GM21447 (cell line): ENCODE measurements at regions not wholly inside any gene's neighbourhood (a gene's known extent, or its start where the extent isn't known, plus 50 kb on each side); places are given as distances from the start of the nearest gene placed in this dataset.
A peak's percentile ranks its signal among the peaks of the same experiment; 100 is the strongest.

Experiments
- ATAC-seq: cut with Tn5 transposase; IDR thresholded peaks from one replicate; pipeline ENCODE4 v1.9.1; 2021; ENCODE audit not compliant: unreplicated experiment

DNA sequence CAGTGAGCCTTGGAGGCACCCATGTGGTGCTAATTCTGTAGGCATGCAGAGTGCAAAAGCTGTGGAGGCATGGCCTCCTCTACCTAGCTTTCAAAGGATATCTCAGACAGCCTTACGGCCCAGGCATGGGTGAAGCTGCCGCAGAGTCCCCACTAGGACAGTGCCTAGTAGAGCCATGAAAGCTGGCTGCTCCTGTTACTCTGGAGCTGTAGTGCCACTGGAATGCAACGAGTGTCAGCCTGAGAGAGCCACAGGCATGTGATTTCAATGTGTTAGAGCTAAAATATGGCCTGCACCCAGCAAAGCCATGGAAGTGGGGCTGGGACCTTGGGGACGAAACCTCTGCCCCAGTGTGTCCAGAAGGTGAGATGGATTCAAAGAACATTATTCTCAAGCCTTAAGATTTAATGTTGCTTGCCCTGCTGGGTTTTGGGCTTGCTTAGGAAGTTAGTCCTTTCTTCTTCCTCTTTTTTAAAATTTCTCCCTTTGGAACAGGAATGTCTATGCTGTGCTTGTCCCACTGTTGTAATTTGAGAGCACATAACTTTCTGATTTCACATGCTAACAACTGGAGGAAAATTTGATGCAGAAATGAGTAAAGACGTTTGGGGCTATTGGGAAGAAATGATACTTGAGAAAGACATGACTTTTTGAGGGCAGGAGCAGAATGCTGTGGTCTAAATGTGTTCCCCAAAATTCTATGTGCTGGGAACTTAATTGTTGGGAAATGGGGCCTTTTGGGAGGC lies 298.4 kb downstream of the PSAT1 start:
- ATAC-seq: no peak

DNA sequence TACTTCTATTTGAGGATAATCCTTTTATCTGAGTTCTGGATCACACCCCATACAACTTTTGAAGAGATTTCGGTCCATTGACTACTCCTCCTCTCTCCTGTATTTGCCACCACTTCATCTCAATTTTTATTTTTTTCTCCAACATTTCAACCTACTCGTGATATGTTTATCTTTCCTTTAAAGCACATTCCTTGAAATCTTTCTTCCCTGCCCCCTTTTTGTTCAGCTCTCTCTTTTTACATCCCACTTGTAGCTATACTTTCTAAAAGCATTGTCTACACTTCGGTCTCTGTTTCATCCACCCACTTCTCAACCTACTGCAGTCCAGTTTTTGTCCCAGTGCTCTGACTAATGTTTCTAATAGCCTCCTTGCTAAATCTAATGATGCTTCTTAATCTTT lies 299.4 kb downstream of the PSAT1 start:
- no peak for ATAC-seq

DNA sequence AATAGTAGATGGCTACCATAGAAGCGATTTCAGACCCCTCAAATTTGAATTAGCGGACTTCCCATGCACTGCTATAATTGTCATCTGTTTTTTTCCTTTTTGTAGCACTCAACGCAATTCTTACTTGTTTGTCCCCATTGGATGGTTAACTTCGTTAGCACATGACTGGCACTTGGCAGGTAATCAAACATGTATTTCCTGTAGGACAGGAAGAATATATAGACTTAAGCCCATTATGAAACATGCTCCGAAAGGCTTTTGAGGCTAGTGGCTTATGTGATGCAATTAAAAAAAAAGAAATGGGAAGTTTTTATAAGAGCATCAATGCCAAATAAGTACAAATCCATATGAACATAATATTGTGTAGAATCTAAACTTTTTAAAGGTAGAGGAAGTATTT lies 301.2 kb downstream of the PSAT1 start:
- no peak for ATAC-seq

DNA sequence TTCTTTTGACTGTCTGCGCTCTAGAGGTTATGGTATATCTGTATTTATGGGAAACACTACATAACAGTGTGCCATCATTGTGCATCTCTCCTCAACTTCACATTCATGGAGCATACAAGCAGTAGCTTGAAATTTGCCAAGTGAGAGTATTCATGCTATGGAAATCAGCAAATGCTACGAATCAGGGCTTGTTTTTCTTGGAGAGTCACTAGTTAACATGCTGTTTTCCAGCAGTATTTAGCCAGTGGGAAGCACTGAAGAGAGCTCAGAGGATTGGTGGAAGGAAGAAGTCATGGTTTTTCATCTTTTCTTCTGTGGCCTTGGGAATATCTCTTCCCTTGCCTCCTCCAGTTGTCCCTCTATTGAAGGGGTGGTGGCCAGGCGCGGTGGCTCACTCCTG lies 303.0 kb downstream of the PSAT1 start:
- ATAC-seq: no peak

DNA sequence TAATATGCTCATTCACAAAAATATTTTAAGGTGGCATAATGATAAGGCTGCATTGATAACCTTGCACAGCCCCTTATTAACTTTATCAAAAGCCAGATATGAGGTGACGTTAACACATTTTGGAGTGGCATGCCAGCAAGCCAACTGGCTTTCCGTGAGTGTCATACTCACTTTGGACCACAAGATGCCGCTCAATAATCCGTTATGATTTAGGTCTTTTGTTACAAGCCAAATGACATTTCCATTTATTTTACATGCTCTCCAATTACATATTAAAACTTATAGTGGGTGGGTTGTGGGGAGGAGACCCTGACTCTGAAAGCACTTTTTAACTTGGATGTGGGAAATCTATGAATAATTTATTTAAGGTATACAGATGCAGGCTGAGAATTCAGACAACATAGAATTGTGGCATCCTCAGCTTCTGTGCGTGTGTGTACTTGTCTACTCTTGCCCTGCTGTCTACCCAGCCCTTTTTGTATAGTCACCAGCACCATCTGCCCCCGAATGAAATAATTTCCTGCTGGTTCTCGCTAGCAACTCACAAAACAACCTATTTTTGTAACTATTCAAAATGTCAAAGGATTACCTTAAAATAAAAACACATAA lies 305.1 kb downstream of the PSAT1 start:
- ATAC-seq: peak; percentile 57

DNA sequence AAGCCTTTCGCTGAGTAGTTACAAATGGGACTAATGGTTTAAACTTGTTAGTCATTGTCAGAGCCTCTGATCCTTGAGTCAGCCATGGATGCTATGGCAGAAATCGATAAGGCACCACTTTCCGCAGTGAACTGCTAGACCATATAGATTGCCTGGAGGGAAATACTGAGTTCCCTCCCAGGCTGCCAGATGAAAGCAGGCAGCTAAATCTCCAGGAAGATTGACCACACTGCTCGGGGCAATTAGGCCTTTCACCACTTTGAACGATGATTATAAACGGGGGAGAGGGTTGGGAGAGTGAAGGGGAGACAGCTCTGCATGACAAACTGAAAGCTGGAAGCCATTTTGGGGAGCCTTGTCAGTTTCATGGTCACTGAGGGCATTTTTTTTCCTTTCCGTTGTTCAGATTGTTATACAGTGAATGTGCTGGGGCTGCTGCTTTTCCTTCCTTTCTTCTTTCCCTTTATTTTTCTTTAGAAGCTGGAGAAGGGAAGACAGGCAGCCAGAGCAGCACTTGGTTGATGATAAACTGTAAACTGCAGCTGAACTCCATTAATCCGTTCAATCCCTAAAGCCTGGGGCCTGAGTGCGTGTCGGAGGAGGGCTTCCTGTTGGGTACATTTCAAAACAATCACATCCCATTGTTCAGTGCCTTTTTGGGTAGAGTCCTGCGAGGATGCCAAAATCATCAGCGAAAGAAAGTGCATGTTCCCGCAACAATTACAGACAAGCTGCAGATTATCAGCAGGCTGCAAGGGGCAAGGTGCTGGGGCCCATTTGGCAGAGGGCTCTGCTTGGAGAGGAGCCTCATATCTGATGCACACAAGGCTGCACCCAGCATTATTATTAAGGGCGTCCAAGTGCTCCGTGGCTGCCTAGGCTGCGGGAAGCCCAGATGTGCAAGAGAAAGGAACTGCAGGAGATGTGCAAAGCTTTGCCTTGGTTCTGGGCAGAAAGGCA lies 308.4 kb downstream of the PSAT1 start:
- ATAC-seq: no peak

DNA sequence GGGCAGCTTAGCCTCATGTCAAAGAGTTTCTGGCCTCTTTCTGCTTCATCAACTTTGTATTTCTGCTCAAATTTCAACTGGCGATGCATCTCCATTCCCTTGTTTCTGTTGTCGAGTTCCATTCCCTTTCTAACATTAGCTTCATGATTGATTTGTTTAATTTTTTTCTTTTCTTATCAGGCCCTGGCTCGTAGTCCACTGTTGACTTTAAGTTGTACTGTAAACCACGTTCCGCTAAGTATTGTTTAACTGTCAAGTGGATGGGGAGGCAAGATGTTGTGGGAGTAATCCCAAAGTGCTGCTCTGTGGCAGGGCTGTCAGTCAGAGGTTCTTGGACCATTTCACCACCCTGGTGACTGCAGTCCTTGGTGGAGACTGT lies 309.1 kb downstream of the PSAT1 start:
- no peak for ATAC-seq

DNA sequence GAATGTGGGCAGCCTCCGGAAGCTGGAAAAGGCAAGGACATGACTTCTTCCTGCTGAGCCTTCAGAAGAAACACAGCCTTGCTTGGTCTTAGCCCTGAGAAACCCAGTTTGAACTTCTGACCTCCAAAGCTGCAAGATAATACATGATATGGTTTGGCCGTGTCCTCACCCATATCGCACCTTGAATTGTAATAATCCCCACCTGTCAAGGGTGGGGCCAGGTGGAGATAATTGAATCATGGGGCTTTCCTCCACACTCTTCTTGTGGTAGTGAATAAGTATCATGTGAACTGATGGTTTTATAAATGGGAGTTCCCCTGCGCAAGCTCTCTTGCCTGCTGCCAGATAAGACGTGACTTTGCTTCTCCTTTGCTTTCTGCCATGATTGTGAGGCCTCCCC lies 310.9 kb downstream of the PSAT1 start:
- ATAC-seq: no peak

DNA sequence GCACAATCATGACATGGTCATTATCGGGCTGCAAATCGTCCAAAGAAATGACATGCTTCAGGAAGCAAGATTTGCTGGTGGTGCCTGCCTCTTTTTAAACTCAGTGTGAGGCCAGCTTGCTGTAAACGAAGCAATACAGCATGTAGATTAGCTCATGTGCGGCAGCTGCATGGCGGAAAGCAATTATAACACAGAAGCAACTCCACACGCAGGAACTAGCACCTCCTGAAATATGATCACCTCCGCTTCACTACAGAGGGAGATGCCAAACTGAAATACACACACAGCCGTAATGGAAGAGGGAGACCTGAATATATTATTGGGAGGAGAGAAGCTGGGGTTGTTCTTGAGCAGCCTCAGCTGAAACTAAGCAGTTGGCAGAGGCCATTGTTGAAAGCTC lies 312.5 kb downstream of the PSAT1 start:
- ATAC-seq: no peak

DNA sequence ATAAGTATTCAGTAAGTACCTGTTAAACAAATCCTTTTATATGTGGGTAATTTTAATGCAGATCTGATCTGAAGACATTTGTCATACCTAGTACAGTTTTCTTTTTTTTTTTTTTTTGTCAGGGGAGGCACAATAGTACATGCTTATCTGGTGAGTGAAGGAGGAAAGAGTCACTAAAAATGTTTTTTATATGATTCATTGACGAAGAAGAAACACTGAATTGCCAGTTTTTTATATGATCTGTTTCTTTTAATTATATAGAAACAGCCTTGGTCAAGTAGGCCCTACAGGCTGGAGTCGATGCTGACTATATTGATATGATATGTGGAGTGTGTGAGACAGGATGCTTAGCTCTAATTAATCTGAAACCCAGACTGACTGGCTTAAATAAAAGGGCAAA lies 315.2 kb downstream of the PSAT1 start:
- ATAC-seq: no peak

DNA sequence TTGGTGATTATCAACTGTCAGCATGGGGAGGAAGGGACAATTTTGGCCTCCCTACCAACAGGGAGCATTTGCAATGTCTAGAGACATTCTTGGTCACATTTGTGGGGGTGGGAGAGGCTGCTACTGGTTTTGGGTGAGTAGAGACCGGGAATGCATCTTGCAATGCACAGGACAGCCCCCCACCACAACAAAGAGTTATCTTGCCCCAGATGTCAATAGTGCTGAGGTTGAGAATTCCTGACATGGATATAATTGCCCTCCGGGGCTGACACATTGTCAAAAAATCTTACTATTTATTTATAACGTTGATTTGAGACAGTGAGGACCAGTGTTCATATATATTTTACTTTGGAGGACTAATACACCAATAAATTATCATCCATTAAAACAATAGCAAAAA lies 316.1 kb downstream of the PSAT1 start:
- no peak for ATAC-seq

DNA sequence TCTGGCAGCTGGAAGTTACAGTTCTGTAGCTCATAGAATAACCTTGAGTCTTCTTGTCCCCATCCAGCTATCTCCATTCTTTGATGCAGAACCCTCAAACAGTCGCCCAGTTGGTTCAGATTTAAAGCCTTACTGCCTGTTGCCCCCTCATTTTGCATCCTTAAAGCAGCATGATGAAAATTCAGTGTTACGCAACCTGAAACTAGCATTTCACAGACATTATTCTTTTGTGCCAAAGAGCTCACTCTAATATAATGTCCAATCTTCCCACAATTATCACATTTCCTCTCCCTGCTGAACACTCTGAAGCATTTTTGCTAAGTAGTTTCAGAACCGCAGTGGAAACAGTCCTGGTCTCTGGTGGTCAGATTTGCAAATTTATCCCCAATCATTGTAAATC lies 318.0 kb downstream of the PSAT1 start:
- ATAC-seq: no peak

DNA sequence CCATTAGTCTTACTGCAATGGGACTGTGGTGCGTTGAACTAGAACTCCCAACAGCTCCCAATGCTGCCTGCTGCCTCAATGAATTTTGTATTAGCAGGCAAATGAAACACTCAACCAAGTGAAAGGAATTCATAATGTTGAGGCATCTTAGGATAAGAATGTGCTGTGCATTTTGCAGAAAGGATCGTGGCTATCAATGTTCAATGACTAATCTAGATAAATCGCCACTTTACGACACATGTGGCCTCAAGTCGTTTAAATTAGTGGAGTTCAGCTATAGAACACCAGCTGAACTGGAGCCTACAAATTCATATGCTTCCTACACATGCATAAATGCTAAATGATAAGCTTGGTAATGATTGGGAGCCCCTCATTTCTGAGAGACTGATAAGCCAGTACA lies 318.4 kb downstream of the PSAT1 start:
- no peak for ATAC-seq

DNA sequence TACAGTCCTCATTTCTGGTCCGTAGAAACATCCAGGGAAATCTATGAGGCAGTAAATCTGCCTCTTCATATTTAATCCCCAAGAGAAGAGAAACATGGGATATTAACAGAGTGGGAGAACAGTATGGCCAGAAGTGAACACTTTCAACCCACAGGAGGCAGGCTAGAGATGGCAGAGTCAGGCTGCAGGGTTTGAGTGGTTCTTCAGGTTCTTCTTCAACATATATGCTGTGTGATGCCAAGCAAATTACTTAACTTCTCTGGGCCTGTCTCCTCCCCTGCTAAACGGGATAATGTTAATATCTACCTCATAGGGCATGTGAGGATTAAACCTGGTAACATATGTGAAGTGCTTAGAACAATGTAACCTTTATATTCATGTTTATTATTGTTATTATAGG lies 321.8 kb downstream of the PSAT1 start:
- no peak for ATAC-seq

DNA sequence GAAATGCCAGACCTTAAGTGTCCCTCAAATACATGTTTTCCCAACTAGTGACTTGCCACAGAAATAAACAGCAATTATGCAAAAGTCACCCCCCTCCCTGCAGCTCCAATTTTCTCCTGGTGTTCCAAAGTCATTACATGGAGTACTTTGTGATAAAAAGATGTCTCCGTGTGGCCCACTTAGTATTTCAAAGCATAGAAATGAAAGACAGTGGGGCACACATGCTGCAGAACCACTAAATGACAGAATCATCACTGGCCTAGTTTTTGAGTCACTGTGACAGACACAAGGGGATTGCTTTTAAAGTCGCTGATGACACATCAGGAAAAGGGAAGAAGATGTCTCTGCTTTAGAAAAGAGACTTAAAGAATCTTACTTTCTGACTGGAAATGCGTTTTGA lies 323.4 kb downstream of the PSAT1 start:
- no peak for ATAC-seq

DNA sequence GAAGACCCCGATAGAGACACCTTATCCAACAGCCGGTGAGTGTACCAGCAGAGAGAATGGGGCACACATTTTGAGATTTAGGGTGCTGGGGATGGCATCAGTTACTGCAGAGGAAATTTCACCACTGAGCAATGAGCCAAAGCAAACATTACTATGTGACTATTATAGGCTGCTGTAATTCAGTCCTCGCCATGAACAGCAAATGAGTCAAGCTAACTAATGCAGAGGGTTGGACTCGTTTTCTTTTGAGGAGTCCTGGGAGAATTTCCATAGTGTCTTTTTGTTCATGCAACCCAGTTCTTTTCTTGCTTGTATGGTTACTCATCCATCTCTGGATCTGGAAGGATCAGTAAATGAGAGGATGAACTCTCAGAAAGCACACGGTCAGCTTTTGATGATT lies 323.8 kb downstream of the PSAT1 start:
- ATAC-seq: no peak

DNA sequence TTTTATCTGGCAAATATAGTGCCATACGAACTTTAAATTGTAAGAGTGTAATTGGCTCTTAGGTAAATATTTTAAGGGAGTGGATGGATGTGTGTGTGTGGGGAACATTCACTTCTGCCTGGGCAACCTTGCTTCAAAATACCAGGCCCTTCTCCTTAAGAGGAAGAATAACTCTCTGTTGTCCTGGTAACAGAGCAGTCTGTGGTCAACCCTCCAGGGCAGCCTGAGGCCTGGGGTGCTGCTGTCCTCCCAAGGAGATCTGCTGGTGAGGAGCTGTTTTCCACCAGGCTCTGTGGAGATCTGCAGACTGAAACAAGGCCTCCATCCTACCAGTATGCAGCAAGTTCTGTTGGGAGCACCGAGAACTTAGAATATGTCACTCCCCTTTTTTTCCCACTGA lies 325.2 kb downstream of the PSAT1 start:
- no peak for ATAC-seq

DNA sequence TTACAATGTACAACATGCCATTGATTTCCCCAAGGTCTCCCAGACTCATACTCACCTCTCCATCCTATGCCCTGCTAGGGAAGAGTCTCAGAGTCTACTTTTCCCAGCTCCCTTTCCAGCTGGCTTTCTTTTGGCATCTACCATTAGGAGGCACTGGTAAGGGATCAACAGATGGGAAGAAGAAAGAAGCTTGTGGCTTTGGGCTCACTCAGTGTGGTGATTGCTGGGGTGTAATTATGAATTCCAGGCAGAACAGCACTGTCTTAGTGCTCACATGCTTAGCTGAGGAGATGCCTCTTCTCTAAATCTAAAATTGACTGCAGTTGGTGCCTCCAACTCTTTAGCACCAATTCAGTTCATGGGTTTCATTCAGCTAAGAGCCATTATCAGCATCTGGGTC lies 330.0 kb downstream of the PSAT1 start:
- no peak for ATAC-seq

DNA sequence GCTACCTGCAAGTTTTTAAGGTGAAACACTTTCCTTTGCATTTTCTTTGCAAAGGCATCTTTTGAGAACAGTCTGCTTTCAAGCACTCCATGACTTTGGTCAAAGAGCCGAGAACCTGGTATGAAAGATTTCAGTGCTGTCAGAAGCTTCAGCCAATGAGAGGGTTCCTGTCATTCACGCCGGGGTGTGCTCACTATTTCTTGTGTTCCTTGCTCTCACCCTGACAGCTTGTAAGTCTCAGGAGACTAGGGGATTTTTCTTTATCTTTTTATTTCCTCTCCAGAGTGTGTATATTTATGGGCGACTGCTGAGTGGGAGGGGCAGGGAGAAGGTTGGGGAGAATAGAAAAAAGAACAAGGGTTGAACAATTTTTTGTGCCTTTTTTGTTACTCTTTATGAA lies 334.0 kb downstream of the PSAT1 start:
- ATAC-seq: no peak

DNA sequence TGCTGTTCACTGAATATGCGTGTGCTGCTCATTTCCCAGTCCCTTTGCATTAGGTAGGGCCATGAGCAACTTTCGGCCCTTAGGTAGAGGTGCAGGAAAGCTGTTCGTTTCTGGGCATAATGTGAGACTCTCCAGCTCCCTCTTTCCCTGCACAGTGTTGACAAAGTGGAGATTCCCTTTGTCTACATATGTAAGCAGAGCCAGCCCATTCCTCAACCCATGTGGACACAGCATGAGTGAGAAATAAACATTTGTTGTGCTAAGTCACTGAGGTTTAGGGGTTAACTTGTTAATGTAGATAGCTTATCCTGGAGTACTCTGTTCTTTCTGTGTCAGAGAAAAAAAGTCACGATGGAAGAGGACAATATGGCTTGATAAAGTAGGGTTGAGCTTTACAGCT lies 343.8 kb downstream of the PSAT1 start:
- ATAC-seq: no peak

DNA sequence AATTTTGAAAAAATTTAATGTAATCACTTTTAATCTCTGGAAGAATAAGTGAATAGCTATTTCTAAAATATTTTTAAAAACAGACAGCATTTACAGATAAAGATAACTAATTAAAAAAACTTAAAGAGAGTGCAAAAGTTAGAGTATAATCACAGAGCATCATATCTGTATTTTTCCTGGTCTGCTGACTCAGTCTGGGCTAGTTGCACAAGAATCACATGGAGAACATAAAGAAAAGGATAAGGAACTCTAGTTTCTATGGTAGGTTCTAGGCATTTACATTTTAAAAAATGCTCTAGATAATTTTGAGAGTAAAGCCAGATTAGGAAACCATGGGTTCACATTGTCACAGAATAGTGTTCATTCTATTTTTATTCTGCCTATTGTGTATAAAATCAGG lies 347.4 kb downstream of the PSAT1 start:
- ATAC-seq: no peak

DNA sequence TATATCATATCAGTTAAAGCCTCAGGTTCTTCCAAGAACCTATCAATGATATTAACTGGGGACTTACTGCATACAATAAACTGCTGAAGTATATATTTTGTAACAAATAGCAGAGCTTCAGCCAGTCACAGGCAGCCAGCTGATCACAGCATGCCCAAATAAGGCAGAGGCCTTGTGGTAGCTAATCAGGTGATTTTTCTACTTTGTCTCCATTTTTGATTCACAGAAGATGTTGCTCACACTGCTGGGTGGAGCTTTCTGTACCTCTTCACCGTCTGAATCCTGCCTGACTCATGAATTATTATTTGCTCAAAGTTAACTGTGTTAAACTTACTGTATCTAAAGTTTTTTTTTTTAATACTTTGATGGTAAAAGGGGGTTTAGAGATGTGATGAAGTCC lies 357.4 kb downstream of the PSAT1 start:
- ATAC-seq: no peak
